ENCODE measurements at regions not wholly inside any gene's neighbourhood (a gene's known extent, or its start where the extent isn't known, plus 50 kb on each side); places are given as distances from the start of the nearest gene placed in this dataset.

GRCh38 chr7:33720870-33721269 is 184.5 kb upstream of the BMPER start:
- Histone ChIP-seq H3K36me3 (ENCODE audit: insufficient read depth, low read length) (no peaks in the 10 kb centered on the region), H2AFZ (ENCODE audit: low read depth, low read length) (no peak overlapping the region), H3K4me2 (ENCODE audit: insufficient read depth, low read length) (no peak overlapping the region), H3K4me1 (ENCODE audit: insufficient read depth, low read length) (no peaks in the 10 kb centered on the region), H4K20me1 (ENCODE audit: insufficient read depth, low read length) (no peaks in the 10 kb centered on the region), H3K79me2 (ENCODE audit: insufficient read depth, low read length) (no peaks in the 10 kb centered on the region), H3K4me3 (ENCODE audit: low read depth in 1 of 2, low read length in 2 of 2) (no peak overlapping the region), H3K27me3 (ENCODE audit: insufficient read depth, low read length, poor library complexity) (no peaks in the 10 kb centered on the region), H3K27ac (ENCODE audit: low read length) (no peak overlapping the region), H3K9me3 (ENCODE audit: insufficient read depth, low read length, severe bottlenecking) (no peaks in the 10 kb centered on the region), H3K9ac (ENCODE audit: low read depth, low read length) (no peak overlapping the region)
- ATAC-seq (ENCODE audit: insufficient read depth, low read depth), result no peak
- no peak for TF ChIP-seq CTCF (IDR thresholded peaks at IDR 0.05; ENCODE audit: borderline replicate concordance, extremely low read depth, low read length, poor library complexity, severe bottlenecking)
- DNase-seq, result no peak

GRCh38 chr7:33721895-33722294 is 183.4 kb upstream of the BMPER start:
- Histone ChIP-seq H3K27ac (ENCODE audit: low read length) (no peak overlapping the region), H3K4me2 (ENCODE audit: insufficient read depth, low read length) (no peak overlapping the region), H3K79me2 (ENCODE audit: insufficient read depth, low read length) (no peaks in the 10 kb centered on the region), H3K27me3 (ENCODE audit: insufficient read depth, low read length, poor library complexity) (no peaks in the 10 kb centered on the region), H2AFZ (ENCODE audit: low read depth, low read length) (no peak overlapping the region), H3K9ac (ENCODE audit: low read depth, low read length) (no peak overlapping the region), H3K36me3 (ENCODE audit: insufficient read depth, low read length) (no peaks in the 10 kb centered on the region), H3K4me3 (ENCODE audit: low read depth in 1 of 2, low read length in 2 of 2) (no peak overlapping the region), H3K9me3 (ENCODE audit: insufficient read depth, low read length, severe bottlenecking) (no peaks in the 10 kb centered on the region), H3K4me1 (ENCODE audit: insufficient read depth, low read length) (no peaks in the 10 kb centered on the region), H4K20me1 (ENCODE audit: insufficient read depth, low read length) (no peaks in the 10 kb centered on the region)
- TF ChIP-seq CTCF (IDR thresholded peaks at IDR 0.05; ENCODE audit: borderline replicate concordance, extremely low read depth, low read length, poor library complexity, severe bottlenecking) (no peak), EZH2 (IDR thresholded peaks at IDR 0.05; ENCODE audit: borderline replicate concordance, low read depth, low read length, severe bottlenecking) (no peak)
- no peak for ATAC-seq (ENCODE audit: insufficient read depth, low read depth)
- DNase-seq, result no peak

DNA sequence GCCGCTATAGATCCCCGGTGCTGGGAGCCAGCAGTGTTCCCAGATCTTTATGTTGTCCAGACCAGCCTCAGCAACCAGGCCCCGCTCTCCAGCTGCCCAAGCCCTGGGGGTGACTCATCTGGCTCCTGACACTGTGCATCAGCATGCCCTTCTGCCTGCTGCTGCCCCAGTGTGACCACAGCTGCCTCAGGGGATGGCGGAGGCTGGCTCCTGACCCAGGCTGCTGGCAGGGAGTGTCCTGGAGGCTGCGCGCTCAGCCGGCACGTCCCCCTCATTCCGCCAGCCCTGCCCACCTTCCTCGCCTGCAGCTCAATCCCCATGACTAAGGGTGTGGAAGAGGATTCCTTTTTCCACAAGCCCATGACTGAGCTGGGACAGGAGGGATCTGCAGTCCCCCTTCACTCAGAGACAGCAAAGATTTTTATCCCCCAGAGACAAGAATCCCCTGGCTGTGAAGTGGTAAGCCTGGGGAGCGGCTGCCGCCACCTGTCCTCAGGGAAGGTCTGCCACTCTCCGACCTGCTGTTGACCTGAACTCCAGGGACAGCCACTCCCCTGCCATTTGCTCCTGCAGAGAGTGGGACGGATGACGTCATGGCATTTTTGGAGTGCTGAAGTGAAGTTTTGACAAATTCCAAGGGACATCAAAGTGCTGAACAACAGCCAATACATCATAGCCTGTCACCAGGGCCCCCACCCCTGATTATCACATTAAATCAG is 182.8 kb upstream of the BMPER start:
- DNase-seq, result no peak
- H3K36me3 ChIP-seq (ENCODE audit: insufficient read depth, low read length), result no peaks in the 10 kb centered on the region
- no peaks in the 10 kb centered on the region for H3K9me3 ChIP-seq (ENCODE audit: insufficient read depth, low read length, severe bottlenecking)
- no peak overlapping the region for H2AFZ ChIP-seq (ENCODE audit: low read depth, low read length)
- no peaks in the 10 kb centered on the region for H3K79me2 ChIP-seq (ENCODE audit: insufficient read depth, low read length)
- no peak overlapping the region for H3K9ac ChIP-seq (ENCODE audit: low read depth, low read length)
- H3K4me1 ChIP-seq (ENCODE audit: insufficient read depth, low read length), result no peaks in the 10 kb centered on the region
- H3K4me3 ChIP-seq (ENCODE audit: low read depth in 1 of 2, low read length in 2 of 2), result no peak overlapping the region
- H4K20me1 ChIP-seq (ENCODE audit: insufficient read depth, low read length), result no peaks in the 10 kb centered on the region
- H3K27me3 ChIP-seq (ENCODE audit: insufficient read depth, low read length, poor library complexity), result no peaks in the 10 kb centered on the region
- ATAC-seq (ENCODE audit: insufficient read depth, low read depth), result no peak
- H3K27ac ChIP-seq (ENCODE audit: low read length), result no peak overlapping the region
- TF ChIP-seq EZH2 (IDR thresholded peaks at IDR 0.05; ENCODE audit: borderline replicate concordance, low read depth, low read length, severe bottlenecking) (no peak), CTCF (IDR thresholded peaks at IDR 0.05; ENCODE audit: borderline replicate concordance, extremely low read depth, low read length, poor library complexity, severe bottlenecking) (no peak)
- no peak overlapping the region for H3K4me2 ChIP-seq (ENCODE audit: insufficient read depth, low read length)
